AML-193 (cell line): ENCODE measurements at regions not wholly inside any gene's neighbourhood (a gene's known extent, or its start where the extent isn't known, plus 50 kb on each side); places are given as distances from the start of the nearest gene placed in this dataset.
"Not testable (repeated sequence)": the region's sequence is repeated elsewhere in the genome, so short reads cannot be mapped to it uniquely, and the experiment has no call there.

Source experiments
- DNase-seq, 2 experiments: peaks; one replicate each; lab custom pipeline; 2025; lab: John Stamatoyannopoulos, UW

DNA sequence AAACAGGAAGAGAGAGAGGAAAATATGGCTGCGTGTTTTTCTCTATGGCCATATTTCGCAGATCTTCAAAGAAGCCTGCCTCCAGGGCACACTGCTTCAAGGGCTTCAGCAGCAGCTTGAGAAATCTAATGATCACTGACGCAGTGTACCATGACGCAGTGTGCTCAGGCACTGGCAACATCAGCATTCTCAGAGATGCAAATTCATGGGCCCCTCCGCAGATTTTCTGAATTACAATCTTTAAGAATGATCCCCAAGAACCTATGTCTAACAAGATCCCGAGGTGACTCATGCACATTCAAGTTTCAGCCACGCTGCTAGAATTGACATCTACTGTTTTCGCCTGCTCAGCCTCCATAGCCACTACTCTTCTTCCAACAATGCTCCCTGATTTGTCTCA is 143.9 kb upstream of the ZNF366 start:
- no peak for DNase-seq

DNA sequence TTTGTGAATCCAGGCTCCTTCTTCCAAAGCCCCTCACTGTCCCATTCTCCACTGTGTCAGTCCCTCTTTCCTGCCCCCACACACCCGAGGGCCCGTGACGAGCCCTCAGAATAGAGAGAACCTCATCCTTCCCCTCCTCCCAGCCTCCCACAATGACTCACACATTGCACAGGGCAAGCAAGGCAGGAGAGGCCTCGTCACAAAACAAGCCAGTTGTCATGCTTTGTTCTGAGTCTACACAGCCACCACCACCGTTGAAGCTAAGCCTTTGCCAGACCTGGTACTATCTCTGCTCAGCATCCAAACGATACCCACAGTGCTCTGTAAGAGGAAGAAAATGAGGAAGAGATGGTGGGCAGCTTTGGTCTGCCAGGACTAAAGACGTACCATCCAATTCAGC is 142.2 kb upstream of the ZNF366 start:
- DNase-seq = no peak

DNA sequence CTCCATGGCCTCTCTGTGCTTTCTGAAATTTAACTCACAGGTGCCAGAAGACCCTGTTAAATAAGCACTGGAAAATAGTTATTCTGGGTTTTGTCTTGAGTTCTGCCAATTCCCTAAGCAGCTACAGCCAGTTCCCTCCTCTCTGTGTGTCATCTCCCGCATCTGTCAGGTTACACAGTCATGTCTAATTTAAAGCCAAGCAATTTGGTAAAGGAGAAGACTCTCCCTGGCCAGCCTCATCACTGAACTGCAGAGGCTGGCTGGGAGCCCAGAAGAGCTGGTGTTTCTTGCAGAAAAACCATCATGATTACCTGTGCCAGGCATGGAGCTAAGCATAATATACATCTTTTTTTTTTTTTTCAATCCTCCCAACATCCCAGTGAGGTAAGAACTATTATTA is 141.3 kb upstream of the ZNF366 start:
- DNase-seq = no peak

DNA sequence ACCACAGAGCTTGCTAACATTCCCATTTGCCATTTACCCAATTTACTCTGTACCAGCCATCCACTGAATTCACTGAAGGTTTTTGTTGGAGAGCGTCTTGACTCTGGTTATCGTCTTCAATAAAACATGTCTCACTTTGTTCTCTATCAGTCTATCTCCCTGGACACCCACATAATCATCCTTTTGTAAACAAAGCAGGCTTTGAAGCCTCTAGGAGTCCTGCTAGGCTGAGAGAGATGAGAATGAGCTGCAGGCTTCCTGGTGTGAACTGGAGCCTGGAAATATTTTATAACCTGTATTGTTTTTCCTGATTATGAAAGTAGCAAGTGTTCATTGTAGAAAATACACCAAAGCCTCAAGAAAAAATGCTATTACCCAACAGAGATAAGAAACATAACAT is 140.6 kb upstream of the ZNF366 start:
- no peak for DNase-seq

DNA sequence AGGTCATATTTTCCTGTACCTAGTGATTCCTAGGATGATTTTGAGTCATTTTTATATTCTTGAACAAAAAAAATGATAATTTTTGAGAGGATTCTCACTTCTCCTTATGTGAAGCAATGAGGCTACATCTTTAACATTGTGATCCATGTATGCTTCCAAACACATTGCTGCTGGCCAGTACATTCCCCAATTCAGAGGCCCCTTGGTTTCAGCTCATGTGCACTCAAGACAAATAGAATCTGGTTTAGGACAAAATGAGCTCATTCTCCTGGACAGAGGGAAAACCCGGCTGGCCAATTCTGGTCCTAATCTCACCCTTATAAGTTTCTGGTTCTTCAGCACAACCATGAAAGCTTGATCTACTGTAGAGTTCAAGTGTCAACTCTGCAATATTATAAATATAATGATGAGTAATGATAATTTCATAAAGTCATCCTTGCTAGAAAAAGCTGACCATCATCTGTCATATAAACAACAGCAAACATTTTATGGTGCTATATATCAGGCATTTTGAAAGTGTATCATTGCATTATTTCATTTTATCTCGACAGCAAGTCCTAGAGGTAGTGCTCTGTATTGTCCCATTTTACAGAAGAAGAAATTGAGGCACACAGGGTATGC is 139.1 kb upstream of the ZNF366 start:
- no peak for DNase-seq

DNA sequence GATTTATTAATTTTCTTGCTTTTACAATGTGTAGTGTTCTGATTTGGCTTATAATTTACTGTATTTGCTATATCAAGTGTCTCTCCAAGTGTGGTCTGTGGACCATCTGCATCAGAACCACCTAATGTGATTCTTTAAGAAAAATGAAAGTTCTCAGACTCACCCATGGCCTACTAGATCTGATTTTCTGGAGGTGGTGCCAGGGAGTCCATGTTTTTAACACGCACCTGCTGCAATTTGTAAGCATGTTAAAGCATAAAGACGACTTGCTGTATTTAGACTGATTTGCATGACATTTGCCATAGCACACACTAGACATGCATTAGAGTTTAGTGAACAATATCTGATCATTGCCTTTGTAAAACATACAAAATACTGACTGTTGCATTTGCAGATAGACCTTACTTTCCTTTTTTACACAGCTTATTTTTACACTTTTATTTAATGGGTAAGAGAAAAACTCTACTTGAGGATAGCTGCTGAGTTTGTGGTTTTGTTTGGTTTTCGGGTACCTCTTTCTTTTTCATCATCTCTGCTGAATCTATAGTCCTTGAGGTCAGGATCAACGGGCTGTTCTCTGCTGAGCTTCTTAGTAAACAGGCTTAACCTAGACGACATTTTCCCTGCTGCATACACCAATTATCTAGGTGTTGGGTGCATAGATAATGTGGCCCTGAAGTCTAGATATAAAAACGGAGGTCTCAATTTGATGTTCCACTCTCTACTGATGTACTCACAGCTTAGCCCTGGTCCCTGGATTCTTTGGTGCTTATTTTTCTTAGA is 138.0 kb upstream of the ZNF366 start:
- DNase-seq = no peak

DNA sequence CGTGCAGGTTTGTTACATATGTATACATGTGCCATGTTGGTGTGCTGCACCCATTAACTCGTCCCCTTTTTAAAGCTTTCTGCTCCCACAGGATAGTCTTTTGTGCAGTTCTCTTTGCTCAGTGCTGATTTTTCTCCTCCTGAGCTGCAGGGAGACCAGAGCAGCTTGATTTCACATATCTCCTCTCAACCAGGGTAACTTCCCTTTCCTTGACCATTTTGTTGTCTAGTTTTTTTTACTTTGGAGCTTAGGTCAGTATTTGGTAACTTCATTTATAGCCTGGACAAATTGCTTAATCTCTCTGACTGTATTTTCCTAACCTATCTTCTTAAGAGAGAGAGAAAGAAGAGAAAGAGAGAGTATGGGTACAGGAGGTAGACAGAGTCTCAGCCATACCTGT is 137.1 kb upstream of the ZNF366 start:
- DNase-seq = no peak

DNA sequence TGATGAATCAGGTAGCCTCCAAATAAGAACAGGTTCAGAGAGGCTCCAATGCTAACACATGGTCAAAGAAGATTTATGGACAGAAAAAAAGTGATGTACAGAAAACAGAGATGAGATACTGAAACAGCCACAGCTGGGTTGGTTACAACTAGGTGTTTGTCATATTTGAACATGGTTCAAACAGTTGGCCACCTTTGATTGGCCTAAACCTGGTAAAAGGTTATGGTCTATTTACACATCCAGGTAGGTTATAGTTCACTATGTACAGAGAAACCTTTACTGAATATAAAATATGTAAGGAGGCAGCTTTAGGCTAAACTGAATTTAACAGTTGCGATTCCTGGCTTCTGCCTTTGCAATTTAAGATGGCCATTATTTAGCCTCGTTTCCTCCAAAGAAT is 134.0 kb upstream of the ZNF366 start:
- no peak for DNase-seq

DNA sequence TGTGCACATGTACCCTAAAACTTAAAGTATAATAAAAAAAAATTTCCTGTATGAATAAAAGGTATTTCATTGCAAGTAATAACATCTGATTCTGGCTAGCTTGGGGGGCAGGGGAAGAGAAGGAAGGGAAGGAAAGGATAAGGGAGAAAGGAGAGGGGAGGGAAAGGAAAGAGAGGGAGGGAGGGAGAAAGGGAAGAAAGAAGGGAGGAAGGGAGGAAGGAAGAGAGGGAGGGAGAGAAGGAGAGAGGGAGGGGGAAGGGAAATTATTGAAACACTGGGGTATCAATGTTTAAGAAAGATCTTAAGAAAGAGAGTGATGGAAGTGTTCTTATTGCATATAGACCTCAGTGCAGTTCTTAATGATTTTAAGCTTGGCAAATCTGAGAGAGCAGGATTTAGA is 129.8 kb upstream of the ZNF366 start:
- DNase-seq = no peak

DNA sequence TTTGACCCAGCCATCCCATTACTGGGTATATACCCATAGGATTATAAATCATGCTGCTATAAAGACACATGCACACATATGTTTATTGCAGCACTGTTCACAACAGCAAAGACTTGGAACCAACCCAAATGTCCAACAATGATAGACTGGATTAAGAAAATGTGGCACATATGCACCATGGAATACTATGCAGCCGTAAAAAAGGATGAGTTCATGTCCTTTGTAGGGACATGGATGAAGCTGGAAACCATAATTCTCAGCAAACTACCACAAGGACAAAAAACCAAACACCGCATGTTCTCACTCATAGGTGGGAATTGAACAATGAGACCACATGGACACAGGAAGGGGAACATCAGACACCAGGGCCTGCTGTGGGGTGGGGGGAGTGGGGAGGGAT is 129.4 kb upstream of the ZNF366 start:
- DNase-seq = not testable (repeated sequence)

DNA sequence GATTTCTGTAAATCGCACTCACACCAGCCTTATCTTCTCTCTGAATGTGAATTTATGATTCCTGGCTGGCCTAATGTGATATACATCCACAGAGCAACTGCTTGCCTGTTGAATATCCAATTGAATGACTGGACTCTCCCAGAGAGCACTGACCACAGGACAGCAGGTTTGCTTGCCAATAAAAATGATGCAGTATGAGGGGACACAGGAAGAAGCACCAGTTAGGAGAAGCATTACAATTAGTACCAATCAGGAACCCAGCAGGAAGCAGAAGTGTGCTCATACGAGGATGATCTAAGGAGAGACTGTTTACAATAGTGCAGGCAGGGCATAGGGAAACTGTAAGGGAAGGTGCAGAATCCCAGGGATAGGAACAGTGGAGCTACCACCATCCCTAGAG is 127.2 kb upstream of the ZNF366 start:
- DNase-seq = no peak

DNA sequence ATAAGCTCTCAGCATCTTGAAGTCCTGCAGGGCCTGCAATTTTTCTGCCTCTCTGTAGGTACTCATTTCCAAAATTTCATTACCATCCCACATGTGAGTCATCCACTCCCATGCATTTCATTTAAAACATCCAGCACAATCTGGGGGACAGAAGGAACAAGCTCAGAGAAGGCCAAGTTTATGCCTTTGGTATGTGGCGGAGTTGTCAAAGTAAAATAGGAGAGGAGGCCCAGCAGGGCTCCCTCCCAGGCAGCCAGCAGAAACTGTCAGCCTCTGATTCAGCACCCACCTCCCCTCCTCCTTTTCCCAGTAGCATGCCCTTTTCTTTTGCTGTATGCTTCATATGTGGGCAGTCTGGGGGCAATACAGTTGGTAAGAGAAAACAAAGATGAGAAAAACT is 126.4 kb upstream of the ZNF366 start:
- DNase-seq = no peak

DNA sequence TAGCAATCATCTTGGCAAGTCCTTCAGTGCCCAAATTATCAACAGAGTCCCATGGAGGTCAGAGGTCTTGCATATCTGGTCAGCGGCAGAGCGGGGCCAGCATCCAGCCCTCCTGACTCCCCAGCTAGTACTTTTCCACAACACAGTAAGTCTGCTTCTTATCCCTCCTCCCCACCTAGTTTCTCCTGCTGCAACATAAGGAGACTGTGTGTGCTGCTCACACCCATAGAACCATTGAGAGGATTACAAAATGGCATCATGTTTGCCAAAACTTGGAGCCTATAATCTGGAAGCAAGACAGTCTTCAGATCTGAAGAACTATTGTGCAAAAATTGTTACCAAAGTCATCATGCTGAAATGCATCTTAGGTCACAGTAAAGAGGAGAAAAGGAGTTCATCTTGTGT is 125.8 kb upstream of the ZNF366 start:
- no peak for DNase-seq

DNA sequence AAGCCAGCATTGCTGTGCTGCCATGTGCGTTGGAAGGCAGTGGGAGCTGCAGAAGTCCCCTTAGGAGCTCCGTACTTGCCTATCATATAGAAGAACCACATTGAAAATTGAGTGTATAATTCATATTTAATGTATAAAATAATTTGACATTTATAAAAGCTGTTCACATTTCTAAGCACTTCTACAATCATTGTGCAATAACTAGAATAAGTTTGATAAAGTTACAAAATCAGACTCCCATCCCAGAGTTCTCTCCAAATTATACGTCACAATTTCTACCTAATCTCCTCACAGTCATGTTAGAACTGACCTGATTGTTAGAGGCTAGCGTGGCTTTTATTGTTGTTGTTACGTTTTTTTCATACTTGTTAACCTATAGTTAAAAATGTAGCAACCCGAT is 123.5 kb upstream of the ZNF366 start:
- no peak for DNase-seq

DNA sequence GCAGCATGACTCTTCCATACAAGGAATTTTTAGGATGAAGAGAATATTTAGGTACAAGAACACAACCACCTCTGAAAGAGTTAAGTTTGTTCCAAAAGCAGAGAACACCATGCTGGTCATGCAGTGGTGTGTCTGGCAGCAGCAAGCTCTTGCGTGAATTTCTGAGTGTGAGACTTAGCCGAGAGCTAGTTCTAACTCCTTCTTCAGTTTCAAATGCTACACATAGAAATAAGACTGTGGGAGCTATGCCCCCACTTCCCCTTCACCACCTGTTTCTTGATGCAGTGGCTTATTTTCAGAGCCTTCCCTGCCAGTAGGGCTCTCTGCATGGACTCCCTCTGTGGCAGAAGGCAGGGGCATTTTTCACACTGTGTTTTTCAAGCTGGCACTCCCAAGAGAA is 122.9 kb upstream of the ZNF366 start:
- DNase-seq = no peak

DNA sequence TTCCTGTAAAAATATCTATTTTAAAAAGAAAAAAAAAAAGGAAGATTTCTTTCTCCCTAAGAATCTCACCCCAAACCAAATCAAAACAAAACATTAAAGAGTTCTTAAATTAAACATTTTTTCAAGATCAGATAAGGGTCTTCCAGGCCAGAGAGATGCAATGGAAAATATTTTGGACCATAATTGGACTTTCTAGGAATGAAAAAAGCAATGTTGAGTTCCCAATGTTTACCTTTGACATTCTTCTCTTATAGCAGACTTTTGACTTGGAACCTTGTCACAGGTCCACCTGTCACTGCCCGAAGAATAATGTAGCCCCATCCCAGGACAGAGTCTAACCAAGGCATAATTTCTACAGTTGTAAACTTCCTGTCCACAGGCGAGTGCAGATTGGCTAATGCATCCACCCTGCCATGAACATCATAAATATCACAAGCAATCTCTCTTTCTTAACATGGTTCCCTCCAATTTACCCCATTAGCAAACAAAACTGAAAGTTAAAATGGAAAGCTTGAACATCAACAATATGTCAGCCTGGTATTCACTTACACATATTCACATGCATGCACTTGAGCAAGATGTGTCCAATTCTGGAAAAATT is 121.7 kb upstream of the ZNF366 start:
- no peak for DNase-seq

DNA sequence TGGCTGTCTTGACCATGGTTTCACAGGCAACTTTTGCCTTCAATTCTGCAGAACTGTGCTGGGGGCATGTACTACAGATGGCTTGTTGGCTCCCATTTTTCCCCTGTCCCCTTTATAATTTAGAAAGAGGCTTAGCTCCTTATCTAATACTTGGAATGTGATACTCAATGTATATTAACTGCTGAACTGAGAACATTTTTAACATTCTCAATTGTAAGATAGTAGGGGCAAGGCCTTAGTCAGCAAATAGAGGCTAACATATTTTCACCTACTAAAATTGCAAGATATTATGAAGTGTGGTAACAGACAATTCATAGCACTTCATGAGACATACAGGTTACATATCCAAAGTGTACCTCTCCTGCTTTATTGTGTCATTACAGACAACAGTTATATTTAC is 118.1 kb upstream of the ZNF366 start:
- no peak for DNase-seq

DNA sequence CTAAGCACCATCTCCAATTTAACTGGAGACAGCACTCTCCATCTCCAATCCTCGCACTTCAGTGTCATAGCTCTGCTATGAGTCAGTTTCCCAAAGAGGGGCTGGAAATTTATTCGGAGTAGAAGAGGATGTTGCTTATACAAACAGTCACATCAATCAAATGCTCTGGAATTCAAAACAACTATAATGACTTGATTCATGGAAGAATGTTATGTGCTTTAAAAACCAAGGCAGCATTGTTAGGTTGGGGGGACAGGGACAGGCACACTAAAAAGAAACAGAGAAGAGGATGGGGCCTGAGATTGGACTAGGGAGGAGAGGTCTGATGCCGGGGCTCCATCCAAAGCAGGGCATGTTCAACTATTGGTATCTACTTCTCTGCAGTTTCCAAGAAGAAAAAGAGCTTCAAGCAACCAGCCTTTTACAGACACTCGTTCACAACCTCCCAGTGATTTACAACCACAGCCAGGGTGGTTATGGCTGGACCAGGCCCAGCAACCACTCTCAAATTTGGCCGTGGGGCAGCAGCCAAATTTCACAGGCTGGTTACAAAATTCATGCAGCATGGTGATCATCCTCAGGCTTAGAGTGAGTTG is 117.5 kb upstream of the ZNF366 start:
- no peak for DNase-seq

DNA sequence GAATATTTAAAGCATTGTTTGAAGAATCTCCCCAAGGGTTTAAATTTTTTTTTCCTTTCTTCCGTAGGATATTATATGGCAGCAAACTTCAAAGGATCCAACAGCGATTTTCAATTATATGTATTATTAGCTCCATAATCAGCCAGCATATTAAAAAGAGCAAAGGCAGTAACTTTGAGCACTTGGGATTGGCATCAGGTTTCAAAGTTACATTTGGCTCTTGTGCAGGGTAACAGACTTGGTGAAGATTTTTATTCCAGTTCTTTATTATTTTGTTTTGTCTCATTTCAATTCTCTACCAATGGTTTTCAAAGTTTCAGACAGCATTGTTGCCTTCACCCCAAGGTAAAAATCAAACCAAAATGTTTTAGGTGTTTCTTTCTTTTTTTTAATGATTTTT is 116.7 kb upstream of the ZNF366 start:
- DNase-seq = no peak

DNA sequence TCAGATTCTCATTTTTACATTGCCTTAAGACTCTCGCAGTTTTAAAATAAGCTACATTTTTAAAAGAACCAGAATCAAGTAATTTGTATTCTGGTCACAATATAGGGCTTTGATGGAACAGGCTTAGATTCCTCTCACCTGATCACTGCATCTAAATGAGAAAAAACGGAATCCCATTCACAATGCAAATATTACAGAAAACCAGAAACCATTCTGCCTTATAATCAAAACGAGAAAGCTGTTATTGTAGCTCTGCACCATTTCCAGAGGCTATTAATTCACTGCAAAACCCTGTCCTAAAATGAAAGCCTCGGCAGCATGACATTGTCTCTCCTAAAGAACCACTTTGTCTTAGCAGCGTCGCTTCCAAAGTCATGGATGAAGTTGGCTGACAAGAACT is 116.1 kb upstream of the ZNF366 start:
- DNase-seq = no peak

DNA sequence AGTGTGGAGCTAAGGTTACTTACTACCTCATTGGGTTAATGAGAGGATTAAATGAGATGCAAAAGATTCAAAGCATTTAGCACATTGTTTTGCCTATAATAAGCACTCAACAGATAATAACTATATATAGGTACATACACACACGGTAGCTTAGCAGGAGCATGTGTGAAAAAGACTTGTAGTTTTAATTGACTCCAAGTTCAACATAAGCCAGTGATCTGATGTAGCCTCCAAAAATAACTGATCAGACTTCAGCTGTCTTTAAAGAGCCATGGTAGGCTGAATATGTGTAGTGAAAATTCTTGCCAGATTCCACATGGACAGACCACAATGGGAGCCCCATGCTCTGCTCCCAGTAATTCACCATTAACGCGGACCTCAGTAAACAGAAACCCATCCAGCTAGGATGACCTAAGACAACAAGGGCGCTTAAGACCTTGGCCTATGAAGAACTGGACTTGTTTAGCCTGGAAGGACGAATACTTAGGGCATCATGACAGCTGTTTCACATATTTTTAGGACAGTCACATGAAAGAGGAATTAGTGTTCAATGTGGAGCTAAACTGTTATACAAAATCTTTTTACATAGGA is 115.1 kb upstream of the ZNF366 start:
- DNase-seq = no peak

DNA sequence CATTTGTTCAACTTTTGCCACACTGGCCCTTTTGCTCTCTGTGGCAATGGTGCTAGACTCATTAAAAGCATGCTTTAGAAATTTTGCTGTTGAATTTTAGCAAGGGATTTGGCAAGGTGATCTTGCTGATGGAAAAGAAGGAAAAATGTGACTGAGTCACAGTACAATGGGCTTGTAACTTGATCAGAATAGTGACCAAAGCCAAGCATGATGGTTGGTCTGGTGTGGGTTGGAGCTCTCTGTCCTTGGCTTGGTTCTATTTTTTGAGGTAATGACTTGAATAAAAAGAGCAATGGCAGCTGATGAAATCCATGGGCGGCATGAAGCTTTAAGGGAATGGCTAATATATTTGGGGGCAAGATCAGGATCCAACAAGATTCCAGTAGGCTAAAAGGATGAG is 114.4 kb upstream of the ZNF366 start:
- no peak for DNase-seq

DNA sequence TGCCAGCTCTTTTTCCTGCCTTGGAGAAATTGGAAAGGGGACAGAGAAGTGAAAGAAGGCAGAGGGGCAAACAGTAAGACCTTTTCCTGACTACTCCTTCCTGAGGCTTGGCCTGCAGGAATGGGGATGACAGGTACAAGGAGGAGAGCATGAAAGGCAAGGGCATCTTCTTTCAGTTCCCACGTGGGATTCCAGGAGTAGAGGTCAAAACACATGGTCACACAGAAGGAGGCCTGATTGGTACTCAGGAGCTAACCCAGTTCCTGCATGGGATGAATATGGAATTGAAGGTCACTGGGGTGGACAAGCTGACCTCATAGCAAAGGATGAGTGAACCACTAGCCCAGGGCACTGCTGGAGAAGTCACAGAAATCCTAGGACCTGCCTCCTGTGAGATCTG is 112.5 kb upstream of the ZNF366 start:
- DNase-seq = no peak
